ENCODE measurements at regions not wholly inside any gene's neighbourhood (a gene's known extent, or its start where the extent isn't known, plus 50 kb on each side); places are given as distances from the start of the nearest gene placed in this dataset.
"Not testable (repeated sequence)": the region's sequence is repeated elsewhere in the genome, so short reads cannot be mapped to it uniquely, and the experiment has no call there.

DNA sequence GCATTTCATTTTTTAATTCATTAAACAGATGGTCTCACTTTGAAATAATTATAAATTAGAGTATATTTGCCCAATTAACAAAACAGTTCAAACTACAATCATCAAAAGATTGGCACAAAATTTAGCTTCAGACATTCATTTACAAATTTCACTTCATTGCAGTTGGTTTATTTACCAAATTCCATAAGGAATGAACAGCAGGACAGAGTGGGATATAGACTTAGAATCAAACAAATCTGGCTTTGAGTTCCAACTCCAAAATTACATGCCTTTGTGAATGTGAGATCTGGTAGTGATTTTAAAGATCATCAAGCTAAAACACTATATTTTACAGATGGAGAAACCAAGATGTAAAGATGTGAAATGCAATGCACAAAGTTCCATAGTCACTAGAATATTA is 310.7 kb upstream of the CNTN5 start:
- Histone ChIP-seq H3K27me3 (ENCODE audit: control insufficient read depth, insufficient read depth) (no peaks in the 10 kb centered on the region), H3K27ac (ENCODE audit: low read length) (no peak overlapping the region)

DNA sequence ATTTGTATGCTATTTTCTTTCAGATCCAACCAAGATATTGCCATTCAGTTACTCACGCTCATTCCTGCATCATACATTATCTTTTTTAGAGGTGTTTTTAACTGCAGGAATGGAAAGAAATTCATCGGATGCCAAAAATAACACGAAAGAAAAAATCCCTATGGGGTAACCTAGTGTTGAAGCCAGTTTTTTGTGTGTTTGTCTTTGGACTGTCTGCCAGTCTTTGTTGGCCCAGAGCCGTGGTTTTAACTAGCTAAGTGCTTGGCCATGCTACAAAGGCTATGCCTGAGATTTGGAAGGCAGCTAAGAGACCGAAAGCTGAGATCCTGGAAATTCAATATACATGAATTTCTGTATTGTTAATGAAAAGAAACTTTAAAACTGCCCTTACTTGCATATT is 309.8 kb upstream of the CNTN5 start:
- peak; percentile 25 to 64 (median 35) for DNase-seq
- WGBS, result 35% methylated on average over 5 of the region's 5 CpGs
- H3K27me3 ChIP-seq (ENCODE audit: control insufficient read depth, insufficient read depth), result no peaks in the 10 kb centered on the region
- H3K4me1 ChIP-seq (ENCODE audit: control insufficient read depth, insufficient read depth, low read length), result no peaks in the 10 kb centered on the region
- no peak overlapping the region for H3K27ac ChIP-seq (ENCODE audit: low read length)
- no peak overlapping the region for H3K4me3 ChIP-seq (ENCODE audit: low read length)
- no peaks in the 10 kb centered on the region for H3K9me3 ChIP-seq (ENCODE audit: control insufficient read depth, low read length)
- intact Hi-C loops (cut with DNase I), result no loop called here
- peak; percentile 39 to 45 for ATAC-seq

More for the DNA sequence above, 310.7 kb upstream of the CNTN5 start:
- Histone ChIP-seq H3K4me3 (ENCODE audit: low read length) (no peak overlapping the region), H3K4me1 (ENCODE audit: control insufficient read depth, insufficient read depth, low read length) (no peaks in the 10 kb centered on the region), H3K9me3 (ENCODE audit: control insufficient read depth, low read length) (no peaks in the 10 kb centered on the region)
- ATAC-seq, result no peak
- intact Hi-C loops (cut with DNase I), result no loop called here
- DNase-seq, result no peak

DNA sequence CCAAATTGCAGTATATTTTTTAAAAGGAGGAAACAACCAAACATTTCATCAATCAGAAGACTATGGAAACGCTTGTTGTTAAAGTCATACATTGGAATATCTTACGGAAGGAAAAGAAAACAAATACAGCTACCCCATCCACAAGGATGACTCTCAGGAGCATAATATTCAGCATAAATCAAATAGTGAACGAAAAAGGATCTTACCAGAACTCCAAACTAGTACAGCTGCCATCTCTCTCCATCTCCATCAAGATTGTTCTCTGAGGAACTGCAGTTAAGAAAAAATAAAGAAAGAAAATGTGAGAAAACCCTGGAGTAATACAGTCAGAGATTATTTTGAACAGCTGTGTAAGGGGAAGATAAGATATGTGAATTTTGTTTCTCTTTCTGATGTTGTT is 299.8 kb upstream of the CNTN5 start:
- Histone ChIP-seq H3K4me3 (ENCODE audit: low read length) (no peak overlapping the region), H3K27me3 (ENCODE audit: control insufficient read depth, insufficient read depth) (no peaks in the 10 kb centered on the region), H3K4me1 (ENCODE audit: control insufficient read depth, insufficient read depth, low read length) (no peaks in the 10 kb centered on the region), H3K27ac (ENCODE audit: low read length) (no peak overlapping the region), H3K9me3 (ENCODE audit: control insufficient read depth, low read length) (no peaks in the 10 kb centered on the region)
- intact Hi-C loops (cut with DNase I), result no loop called here
- DNase-seq (no peak), ATAC-seq (no peak)
- 46% methylated on average over 3 of the region's 3 CpGs for WGBS

DNA sequence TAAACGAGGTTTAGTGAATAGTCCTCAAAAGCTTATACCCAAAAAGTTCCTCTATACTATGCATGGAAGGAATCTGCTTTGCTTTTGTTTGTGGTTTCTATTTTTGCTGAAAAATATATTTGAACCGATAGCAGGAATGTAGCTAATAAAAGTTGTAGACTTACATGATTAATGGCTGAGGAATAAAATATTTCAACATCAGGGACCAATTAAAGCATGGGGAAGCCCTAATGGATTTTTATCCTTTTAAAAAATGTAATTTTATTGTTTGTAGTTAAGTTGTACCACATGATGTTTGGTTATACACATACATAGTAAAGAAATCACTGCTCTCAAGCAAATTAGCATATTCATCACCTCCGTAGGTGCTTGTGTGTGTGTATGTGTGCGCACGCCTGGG is 295.3 kb upstream of the CNTN5 start:
- Histone ChIP-seq H3K4me3 (ENCODE audit: low read length) (no peak overlapping the region), H3K27ac (ENCODE audit: low read length) (no peak overlapping the region), H3K4me1 (ENCODE audit: control insufficient read depth, insufficient read depth, low read length) (no peaks in the 10 kb centered on the region), H3K27me3 (ENCODE audit: control insufficient read depth, insufficient read depth) (no peaks in the 10 kb centered on the region), H3K9me3 (ENCODE audit: control insufficient read depth, low read length) (no peaks in the 10 kb centered on the region)
- DNase-seq, result no peak
- ATAC-seq, result no peak
- 82% methylated on average over 5 of the region's 5 CpGs for WGBS
- intact Hi-C loops (cut with DNase I), result no loop called here

DNA sequence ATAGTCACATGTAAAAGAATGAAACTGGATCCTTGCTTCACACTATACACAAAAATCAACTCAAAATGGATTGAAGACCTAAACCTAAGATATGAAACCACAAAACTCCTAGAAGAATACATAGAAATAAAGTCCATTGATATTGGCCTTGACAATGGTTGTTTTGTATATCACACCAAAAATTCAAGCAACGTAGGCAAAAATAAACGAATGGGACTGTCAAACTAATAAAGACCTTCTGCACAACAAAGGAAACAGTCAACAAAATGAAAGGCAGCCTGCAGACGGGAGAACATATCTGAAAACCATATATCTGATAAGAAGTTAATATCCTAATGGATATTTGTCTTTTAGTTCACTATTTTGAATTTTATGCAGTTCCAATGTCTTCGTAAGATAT is 292.3 kb upstream of the CNTN5 start:
- no peak for DNase-seq
- H3K4me1 ChIP-seq (ENCODE audit: control insufficient read depth, insufficient read depth, low read length), result no peaks in the 10 kb centered on the region
- H3K27me3 ChIP-seq (ENCODE audit: control insufficient read depth, insufficient read depth), result no peaks in the 10 kb centered on the region
- intact Hi-C loops (cut with DNase I), result no loop called here
- WGBS, result 84% methylated on average over 4 of the region's 4 CpGs
- no peak for ATAC-seq
- H3K9me3 ChIP-seq (ENCODE audit: control insufficient read depth, low read length), result no peaks in the 10 kb centered on the region
- no peak overlapping the region for H3K27ac ChIP-seq (ENCODE audit: low read length)
- H3K4me3 ChIP-seq (ENCODE audit: low read length), result no peak overlapping the region

DNA sequence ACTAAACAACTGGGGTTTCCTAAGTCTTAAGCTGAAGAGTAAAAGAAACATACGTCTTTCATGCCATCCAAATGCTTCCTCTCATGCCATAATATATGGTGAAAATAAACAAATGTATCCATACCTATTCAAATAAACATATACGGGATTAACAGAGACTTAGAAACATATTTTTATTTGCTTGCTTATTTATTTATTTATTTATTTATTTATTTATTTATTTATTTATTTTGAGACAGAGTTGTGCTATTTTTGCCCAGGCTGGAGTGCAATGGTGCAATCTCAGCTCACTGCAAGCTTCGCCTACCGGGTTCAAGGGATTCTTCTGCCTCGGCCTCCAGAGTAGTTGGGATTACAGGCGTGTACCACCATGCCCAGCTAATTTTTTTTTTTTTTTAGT is 291.6 kb upstream of the CNTN5 start:
- no peak for DNase-seq
- Histone ChIP-seq H3K27ac (ENCODE audit: low read length) (no peak overlapping the region), H3K27me3 (ENCODE audit: control insufficient read depth, insufficient read depth) (no peaks in the 10 kb centered on the region), H3K4me1 (ENCODE audit: control insufficient read depth, insufficient read depth, low read length) (no peaks in the 10 kb centered on the region), H3K4me3 (ENCODE audit: low read length) (no peak overlapping the region), H3K9me3 (ENCODE audit: control insufficient read depth, low read length) (no peaks in the 10 kb centered on the region)
- ATAC-seq, result no peak
- intact Hi-C loops (cut with DNase I), result no loop called here
- 89% methylated on average over 6 of the region's 6 CpGs for WGBS

DNA sequence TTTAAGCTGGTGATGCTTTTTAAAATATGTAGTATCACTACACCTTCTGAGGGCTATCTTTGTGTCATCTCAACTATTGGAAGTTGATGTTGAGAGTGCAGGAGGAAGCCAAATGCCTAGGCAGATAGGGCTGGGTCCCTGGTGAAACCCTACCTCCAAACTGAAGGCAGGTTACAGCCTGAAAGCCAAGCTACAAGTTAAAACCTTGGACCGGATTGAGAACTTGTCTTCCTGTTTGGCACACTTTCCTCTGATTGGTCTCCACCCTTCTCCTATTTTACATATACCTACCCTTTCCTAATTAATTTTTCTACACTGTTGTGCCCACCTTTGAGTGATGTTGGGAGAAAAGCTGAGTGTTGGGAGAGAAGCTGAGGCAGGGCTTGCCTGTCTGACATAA is 287.8 kb upstream of the CNTN5 start:
- WGBS, result 86% methylated on average over 1 of the region's 1 CpG
- Histone ChIP-seq H3K27ac (ENCODE audit: low read length) (no peak overlapping the region), H3K4me3 (ENCODE audit: low read length) (no peak overlapping the region), H3K4me1 (ENCODE audit: control insufficient read depth, insufficient read depth, low read length) (no peaks in the 10 kb centered on the region), H3K27me3 (ENCODE audit: control insufficient read depth, insufficient read depth) (no peaks in the 10 kb centered on the region), H3K9me3 (ENCODE audit: control insufficient read depth, low read length) (no peaks in the 10 kb centered on the region)
- intact Hi-C loops (cut with DNase I), result no loop called here
- DNase-seq (no peak), ATAC-seq (no peak)

DNA sequence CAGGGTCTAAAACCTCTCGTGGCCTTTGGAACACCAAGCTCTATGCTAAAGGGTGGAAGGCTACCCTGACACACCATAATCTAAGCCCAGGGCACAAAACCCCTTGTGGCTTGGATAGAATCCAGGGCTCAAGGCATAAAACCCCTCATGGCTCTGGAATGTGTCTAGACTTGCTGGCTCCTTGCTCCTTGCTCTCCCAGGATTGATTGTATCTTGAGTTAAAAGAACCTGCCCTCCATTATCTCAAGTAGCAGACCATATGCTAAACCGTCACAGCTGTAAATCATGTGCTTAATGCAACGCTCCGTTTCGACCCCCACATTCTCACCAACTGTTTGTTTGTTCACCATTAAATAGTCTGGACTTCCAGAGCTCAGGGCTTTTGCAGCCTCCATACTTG is 287.4 kb upstream of the CNTN5 start:
- intact Hi-C loops (cut with DNase I); ATAC-seq; DNase-seq; H3K27ac ChIP-seq (ENCODE audit: low read length); H3K4me3 ChIP-seq (ENCODE audit: low read length); H3K9me3 ChIP-seq (ENCODE audit: control insufficient read depth, low read length); H3K4me1 ChIP-seq (ENCODE audit: control insufficient read depth, insufficient read depth, low read length); H3K27me3 ChIP-seq (ENCODE audit: control insufficient read depth, insufficient read depth): not testable (repeated sequence)
- 56% methylated on average over 5 of the region's 5 CpGs for WGBS

DNA sequence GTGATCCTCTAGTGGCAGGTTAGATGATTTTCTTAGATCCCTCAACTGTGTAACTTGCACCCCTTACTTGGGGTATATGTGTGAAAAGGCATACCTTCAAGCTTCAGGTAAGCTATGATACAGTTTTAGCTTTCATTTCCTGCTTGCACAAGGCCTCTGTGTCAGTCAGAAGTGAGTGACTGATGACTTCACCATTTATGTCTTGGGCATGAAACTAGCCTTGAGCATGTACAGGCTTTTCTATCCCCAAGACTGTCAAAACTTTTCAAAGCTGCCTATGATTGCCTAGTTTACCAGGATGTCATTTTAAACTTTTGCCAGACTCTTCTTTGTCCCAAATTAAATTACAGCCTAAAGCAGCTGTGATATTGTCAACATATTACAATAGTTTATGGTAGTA is 286.1 kb upstream of the CNTN5 start:
- DNase-seq, result no peak
- H3K4me3 ChIP-seq (ENCODE audit: low read length), result no peak overlapping the region
- H3K4me1 ChIP-seq (ENCODE audit: control insufficient read depth, insufficient read depth, low read length), result no peaks in the 10 kb centered on the region
- no peaks in the 10 kb centered on the region for H3K27me3 ChIP-seq (ENCODE audit: control insufficient read depth, insufficient read depth)
- no peak for ATAC-seq
- no peak overlapping the region for H3K27ac ChIP-seq (ENCODE audit: low read length)
- no peaks in the 10 kb centered on the region for H3K9me3 ChIP-seq (ENCODE audit: control insufficient read depth, low read length)
- intact Hi-C loops (cut with DNase I), result no loop called here

DNA sequence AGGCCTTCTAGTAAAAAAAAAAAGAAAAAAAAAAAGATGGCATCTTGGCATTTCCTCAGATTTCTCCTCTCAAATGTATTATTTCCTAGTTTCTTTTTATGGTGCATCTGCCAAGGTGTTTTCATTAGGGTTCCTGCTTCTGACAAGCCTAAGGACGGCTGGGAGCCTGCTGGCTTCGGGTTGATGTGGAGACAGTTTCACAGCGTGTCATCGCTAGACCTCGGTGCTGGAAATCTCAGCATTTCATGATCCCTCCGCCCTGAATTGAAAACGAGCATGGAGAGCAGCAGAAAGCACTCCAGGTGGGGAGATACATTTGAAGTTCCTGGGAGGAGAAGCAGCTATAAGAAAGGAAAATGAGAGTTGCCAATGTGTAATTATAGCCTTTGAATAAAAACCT is 283.9 kb upstream of the CNTN5 start:
- no peak overlapping the region for H3K4me3 ChIP-seq (ENCODE audit: low read length)
- no peaks in the 10 kb centered on the region for H3K4me1 ChIP-seq (ENCODE audit: control insufficient read depth, insufficient read depth, low read length)
- WGBS, result 65% methylated on average over 7 of the region's 7 CpGs
- no peaks in the 10 kb centered on the region for H3K27me3 ChIP-seq (ENCODE audit: control insufficient read depth, insufficient read depth)
- no peak for ATAC-seq
- intact Hi-C loops (cut with DNase I), result no loop called here
- no peaks in the 10 kb centered on the region for H3K9me3 ChIP-seq (ENCODE audit: control insufficient read depth, low read length)
- no peak for DNase-seq
- no peak overlapping the region for H3K27ac ChIP-seq (ENCODE audit: low read length)

DNA sequence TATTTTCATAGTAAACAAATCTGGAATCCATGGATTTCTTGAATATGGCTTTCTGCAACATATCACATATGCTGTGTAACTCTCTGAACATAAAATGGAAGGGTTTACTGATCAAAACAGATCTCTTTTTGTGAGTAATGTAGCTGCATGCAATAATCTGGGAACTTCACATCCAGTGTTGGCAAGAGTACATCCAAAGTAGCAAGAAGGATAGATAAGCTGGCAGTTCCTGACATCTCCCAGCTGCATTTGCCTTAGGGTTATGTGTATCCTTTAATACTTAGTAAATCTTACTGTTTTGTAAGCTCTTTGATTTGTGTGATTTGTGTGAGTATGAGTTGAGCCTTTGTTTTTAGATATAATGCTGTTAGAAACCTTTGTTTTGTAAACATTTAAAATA is 280.4 kb upstream of the CNTN5 start:
- Histone ChIP-seq H3K4me1 (ENCODE audit: control insufficient read depth, insufficient read depth, low read length) (no peaks in the 10 kb centered on the region), H3K27me3 (ENCODE audit: control insufficient read depth, insufficient read depth) (no peaks in the 10 kb centered on the region), H3K9me3 (ENCODE audit: control insufficient read depth, low read length) (no peaks in the 10 kb centered on the region), H3K4me3 (ENCODE audit: low read length) (no peak overlapping the region), H3K27ac (ENCODE audit: low read length) (no peak overlapping the region)
- peak; percentile 49 to 77 for ATAC-seq
- DNase-seq, result peak in 2 of 3 donors; percentile 37 to 61
- intact Hi-C loops (cut with DNase I), result no loop called here

DNA sequence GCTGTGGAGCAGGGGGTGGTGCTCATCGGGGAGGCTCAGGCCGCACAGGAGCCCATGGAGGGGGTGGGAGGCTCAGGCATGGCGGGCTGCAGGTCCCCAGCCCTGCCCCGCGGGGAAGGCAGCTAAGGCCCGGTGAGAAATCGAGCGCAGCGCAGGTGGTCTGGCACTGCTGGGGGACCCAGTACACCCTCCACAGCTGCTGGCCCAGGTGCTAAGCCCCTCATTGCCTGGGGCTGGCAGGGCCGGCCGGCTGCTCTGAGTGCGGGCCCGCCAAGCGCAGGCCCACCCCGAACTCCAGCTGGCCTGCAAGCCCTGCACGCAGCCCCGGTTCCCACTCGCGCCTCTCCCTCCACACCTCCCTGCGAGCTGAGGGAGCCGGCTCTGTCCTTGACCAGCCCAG is 257.3 kb upstream of the CNTN5 start:
- H3K9me3 ChIP-seq (ENCODE audit: control insufficient read depth, low read length), result not testable (repeated sequence)
- 95% methylated on average over 21 of the region's 21 CpGs for WGBS

More for the DNA sequence above, 257.3 kb upstream of the CNTN5 start:
- H3K27ac ChIP-seq (ENCODE audit: low read length); H3K27me3 ChIP-seq (ENCODE audit: control insufficient read depth, insufficient read depth); H3K4me1 ChIP-seq (ENCODE audit: control insufficient read depth, insufficient read depth, low read length); intact Hi-C loops (cut with DNase I); ATAC-seq; H3K4me3 ChIP-seq (ENCODE audit: low read length): not testable (repeated sequence)
- peak in 1 of 3 donors; percentile 30 for DNase-seq

All from right cardiac atrium (tissue), 5 donors.